BJ (cell line): ENCODE measurements at regions not wholly inside any gene's neighbourhood (a gene's known extent, or its start where the extent isn't known, plus 50 kb on each side); places are given as distances from the start of the nearest gene placed in this dataset.

Source experiments
- CTCF ChIA-PET: fragments of 350-600 bp; formaldehyde crosslinking; extraction: SDS; loops from one replicate; lab custom pipeline; 2021; ENCODE audit warnings: antibody characterized with exemption, inconsistent platforms; lab: Yijun Ruan, JAX
- POLR2A ChIA-PET: fragments of 300-600 bp; sonication (Branson Sonifier 250); formaldehyde crosslinking; extraction: SDS; loops from one replicate; lab custom pipeline; 2021; ENCODE audit warnings: antibody characterized with exemption; lab: Charles Lee
- DNase-seq: peaks from one replicate; pipeline ENCODE4 v3.0.0-alpha.2; 2011; ENCODE audit warnings: low read depth
- H3K27me3 ChIP-seq: 2 replicates; pipeline ENCODE4 v1.6.0; 2011; ENCODE audit warnings: low read length; ENCODE audit not compliant: control insufficient read depth, insufficient read depth
- H3K36me3 ChIP-seq: 2 replicates; pipeline ENCODE4 v1.5.1; 2011; ENCODE audit warnings: low read length; ENCODE audit not compliant: control insufficient read depth, insufficient read depth
- H3K4me3 ChIP-seq: 2 replicates; pipeline ENCODE4 v1.5.1; 2011; ENCODE audit warnings: low read depth, mild to moderate bottlenecking, control low read depth, low read length
- CTCF ChIP-seq: IDR thresholded peaks from 2 replicates; pipeline ENCODE4 v1.5.1; 2011; ENCODE audit warnings: low read depth, mild to moderate bottlenecking, control low read depth, inconsistent platforms, low read length, moderate library complexity; ENCODE audit not compliant: insufficient read depth

- H3K27me3 ChIP-seq = no peaks in the 10 kb centered on the region
- no peak for TF ChIP-seq CTCF
- H3K4me3 ChIP-seq = no peak overlapping the region
- CTCF ChIA-PET = no interaction called here
- POLR2A ChIA-PET = no interaction called here
- no peaks in the 10 kb centered on the region for H3K36me3 ChIP-seq
- no peak for DNase-seq
These were observed 1359.5 kb upstream of the DIAPH2 start for GRCh38 chrX:95325185-95325584.

- DNase-seq = no peak
- Histone ChIP-seq H3K36me3 (no peaks in the 10 kb centered on the region), H3K27me3 (no peaks in the 10 kb centered on the region), H3K4me3 (no peak overlapping the region)
- POLR2A ChIA-PET = no interaction called here
- no peak for TF ChIP-seq CTCF
- CTCF ChIA-PET = interaction anchor here (0.6 kb wide), 1 partner anchor 38 kb away, joined by 3 read pairs; no protein-coding TSS in a partner anchor
These were observed 1354.3 kb upstream of the DIAPH2 start for GRCh38 chrX:95330292-95330691.

GRCh38 chrX:95332530-95332929, 1352.1 kb upstream of the DIAPH2 start:
- DNase-seq = no peak
- TF ChIP-seq CTCF = no peak
- no peak overlapping the region for H3K4me3 ChIP-seq
- POLR2A ChIA-PET = no interaction called here
- no peaks in the 10 kb centered on the region for H3K27me3 ChIP-seq
- H3K36me3 ChIP-seq = no peaks in the 10 kb centered on the region
- CTCF ChIA-PET = no interaction called here

GRCh38 chrX:95346856-95347255, 1337.8 kb upstream of the DIAPH2 start:
- TF ChIP-seq CTCF = no peak
- H3K27me3 ChIP-seq = no peaks in the 10 kb centered on the region
- POLR2A ChIA-PET = no interaction called here
- H3K36me3 ChIP-seq = no peaks in the 10 kb centered on the region
- no peak overlapping the region for H3K4me3 ChIP-seq
- no peak for DNase-seq
- CTCF ChIA-PET = no interaction called here

- Histone ChIP-seq H3K27me3 (no peaks in the 10 kb centered on the region), H3K4me3 (no peak overlapping the region), H3K36me3 (no peaks in the 10 kb centered on the region)
- CTCF ChIA-PET = interaction anchor here (0.6 kb wide), 1 partner anchor 161 kb away, joined by 3 read pairs; no protein-coding TSS in a partner anchor
- TF ChIP-seq CTCF = no peak
- no peak for DNase-seq
- POLR2A ChIA-PET = no interaction called here
These were observed 1333.7 kb upstream of the DIAPH2 start for GRCh38 chrX:95350774-95351488.
